HFFc6 (cell line): ENCODE measurements at regions not wholly inside any gene's neighbourhood (a gene's known extent, or its start where the extent isn't known, plus 50 kb on each side); places are given as distances from the start of the nearest gene placed in this dataset.

ENCODE experiments used
- DNase-seq: peaks from one replicate; pipeline ENCODE4 v3.0.0-alpha.2; 2018
- H3K27ac Mint-ChIP-seq: 2 replicates; pipeline ENCODE4 v1.8.0; 2020; ENCODE audit warnings: mild to moderate bottlenecking, mixed read lengths
- H3K27me3 Mint-ChIP-seq: 2 replicates; pipeline ENCODE4 v1.8.0; 2021; ENCODE audit warnings: mild to moderate bottlenecking, moderate library complexity, mixed read lengths; ENCODE audit not compliant: insufficient read depth
- H3K36me3 Mint-ChIP-seq: 2 replicates; pipeline ENCODE4 v1.8.0; 2021; ENCODE audit warnings: low read depth, mixed read lengths
- H3K4me1 Mint-ChIP-seq: 2 replicates; pipeline ENCODE4 v1.8.0; 2020; ENCODE audit warnings: low read depth, mixed read lengths
- H3K4me3 Mint-ChIP-seq: 2 replicates; pipeline ENCODE4 v1.8.0; 2020; ENCODE audit warnings: mild to moderate bottlenecking, moderate library complexity, mixed read lengths
- H3K9me3 Mint-ChIP-seq: 2 replicates; pipeline ENCODE4 v1.8.0; 2020; ENCODE audit warnings: mild to moderate bottlenecking, mixed read lengths
- CTCF ChIP-seq: fragments of 200-600 bp; sonication (generic); IDR thresholded peaks from 2 replicates; pipeline ENCODE4 v1.5.0; 2021; ENCODE audit warnings: antibody characterized with exemption, mild to moderate bottlenecking

GRCh38 chr11:80538040-80538439 lies 1097.2 kb upstream of the TENM4 start:
- H3K4me3 Mint-ChIP-seq, result no peak overlapping the region
- no peak for TF ChIP-seq CTCF
- H3K27me3 Mint-ChIP-seq, result no peaks in the 10 kb centered on the region
- H3K4me1 Mint-ChIP-seq, result no peaks in the 10 kb centered on the region
- no peak for DNase-seq
- H3K36me3 Mint-ChIP-seq, result peaks cover 5% of the 10 kb centered on the region; the same call in 1 of the 2 replicates
- peaks cover 21% of the 10 kb centered on the region for H3K9me3 Mint-ChIP-seq
- H3K27ac Mint-ChIP-seq, result no peak overlapping the region

DNA sequence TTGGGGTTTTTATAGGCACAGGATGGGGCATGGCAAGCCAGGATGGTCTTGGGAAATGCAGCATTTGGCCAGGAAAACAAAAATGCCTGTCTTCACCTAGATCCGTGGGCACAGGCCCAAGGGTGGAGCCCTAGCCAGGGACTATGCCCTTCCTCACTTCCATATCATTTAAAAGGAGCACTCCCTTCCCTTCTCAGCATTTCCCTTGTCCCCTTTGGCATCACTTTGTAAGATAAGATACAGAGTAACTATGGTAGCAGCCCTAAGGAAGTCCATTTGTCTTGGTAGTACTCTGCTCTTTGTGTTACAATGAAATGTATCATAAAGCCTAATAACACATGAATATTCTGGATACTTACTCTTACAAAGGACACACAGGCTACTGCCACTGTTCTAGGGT lies 1092.6 kb upstream of the TENM4 start:
- no peak overlapping the region for H3K4me3 Mint-ChIP-seq
- peaks cover 5% of the 10 kb centered on the region for H3K36me3 Mint-ChIP-seq
- H3K27me3 Mint-ChIP-seq, result no peaks in the 10 kb centered on the region
- DNase-seq, result no peak
- H3K27ac Mint-ChIP-seq, result no peak overlapping the region
- TF ChIP-seq CTCF, result no peak
- no peaks in the 10 kb centered on the region for H3K4me1 Mint-ChIP-seq
- H3K9me3 Mint-ChIP-seq, result peaks cover 40% of the 10 kb centered on the region

DNA sequence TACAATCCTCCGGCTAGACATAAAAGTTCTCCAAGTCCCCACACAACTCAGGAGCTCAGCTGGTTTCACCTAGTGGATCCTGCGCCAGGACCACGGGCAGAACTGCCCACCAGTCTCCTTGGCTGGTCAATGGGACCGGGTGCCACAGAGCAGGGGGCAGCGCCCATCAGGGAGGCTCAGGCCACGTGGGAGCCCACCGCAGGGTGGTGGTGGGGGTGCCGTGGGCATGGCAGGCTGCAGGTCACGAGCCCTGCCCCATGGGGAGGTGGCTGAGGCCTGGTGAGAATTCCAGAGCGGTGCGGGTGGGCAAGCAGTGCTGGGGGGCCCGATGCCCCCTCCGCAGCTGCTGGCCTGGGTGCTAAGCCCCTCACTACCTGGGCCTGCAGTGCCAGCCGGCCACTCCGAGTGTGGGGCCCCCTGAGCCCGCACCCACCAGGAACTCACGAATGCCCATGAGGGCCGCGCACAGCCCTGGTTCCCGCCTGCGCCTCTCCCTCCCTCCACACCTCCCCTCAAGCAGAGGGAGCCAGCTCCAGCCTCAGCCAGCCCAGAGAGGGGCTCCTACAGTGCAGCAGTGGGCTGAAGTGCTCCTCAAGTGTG lies 1091.9 kb upstream of the TENM4 start:
- DNase-seq, result no peak
- no peaks in the 10 kb centered on the region for H3K4me1 Mint-ChIP-seq
- H3K27me3 Mint-ChIP-seq, result no peaks in the 10 kb centered on the region
- no peak overlapping the region for H3K4me3 Mint-ChIP-seq
- H3K36me3 Mint-ChIP-seq, result peaks cover 5% of the 10 kb centered on the region
- H3K9me3 Mint-ChIP-seq, result peaks cover 42% of the 10 kb centered on the region
- H3K27ac Mint-ChIP-seq, result no peak overlapping the region
- TF ChIP-seq CTCF, result no peak

DNA sequence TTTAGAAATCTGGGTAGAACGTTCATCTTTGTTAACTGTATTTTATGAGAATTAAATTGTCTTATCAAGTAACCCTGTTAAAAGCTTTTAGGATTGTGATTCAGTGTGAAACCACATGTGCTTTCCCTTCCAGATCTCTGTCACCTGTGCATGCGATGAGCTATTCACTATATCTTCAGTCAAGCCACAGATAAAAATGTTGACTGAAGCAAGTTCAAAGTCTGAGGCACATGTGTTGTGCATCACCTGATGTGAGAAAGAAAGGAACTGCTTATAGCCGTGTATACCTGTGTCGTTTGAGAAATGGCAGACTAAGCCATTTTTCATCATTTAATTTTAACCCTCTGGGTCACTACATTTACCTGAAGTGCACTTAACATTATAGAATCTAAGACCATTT lies 1088.9 kb upstream of the TENM4 start:
- H3K27me3 Mint-ChIP-seq, result no peaks in the 10 kb centered on the region; the same call in 1 of the 2 replicates
- peaks cover 5% of the 10 kb centered on the region for H3K36me3 Mint-ChIP-seq
- no peak overlapping the region for H3K27ac Mint-ChIP-seq
- no peak for TF ChIP-seq CTCF
- DNase-seq, result no peak
- peaks cover 50% of the 10 kb centered on the region for H3K9me3 Mint-ChIP-seq
- H3K4me3 Mint-ChIP-seq, result no peak overlapping the region
- no peaks in the 10 kb centered on the region for H3K4me1 Mint-ChIP-seq

GRCh38 chr11:80525663-80526405 lies 1085.0 kb upstream of the TENM4 start:
- TF ChIP-seq CTCF, result no peak
- Mint-ChIP-seq H3K4me1 (no peaks in the 10 kb centered on the region), H3K36me3 (no peaks in the 10 kb centered on the region), H3K9me3 (peaks cover 26% of the 10 kb centered on the region), H3K27me3 (no peaks in the 10 kb centered on the region; the same call in 1 of the 2 replicates), H3K27ac (no peak overlapping the region), H3K4me3 (no peak overlapping the region)
- DNase-seq, result no peak
